NT2/D1 (cell line): ENCODE measurements at regions not wholly inside any gene's neighbourhood (a gene's known extent, or its start where the extent isn't known, plus 50 kb on each side); places are given as distances from the start of the nearest gene placed in this dataset.

Source experiments
- SUZ12 ChIP-seq: IDR thresholded peaks from 2 replicates; pipeline ENCODE4 v1.6.1; 2011; ENCODE audit not compliant: insufficient read length, insufficient read depth; ENCODE audit errors: extremely low read depth
- ZNF274 ChIP-seq: IDR thresholded peaks from 2 replicates; pipeline ENCODE4 v1.6.1; 2011; ENCODE audit warnings: mild to moderate bottlenecking, low read depth, low read length

DNA sequence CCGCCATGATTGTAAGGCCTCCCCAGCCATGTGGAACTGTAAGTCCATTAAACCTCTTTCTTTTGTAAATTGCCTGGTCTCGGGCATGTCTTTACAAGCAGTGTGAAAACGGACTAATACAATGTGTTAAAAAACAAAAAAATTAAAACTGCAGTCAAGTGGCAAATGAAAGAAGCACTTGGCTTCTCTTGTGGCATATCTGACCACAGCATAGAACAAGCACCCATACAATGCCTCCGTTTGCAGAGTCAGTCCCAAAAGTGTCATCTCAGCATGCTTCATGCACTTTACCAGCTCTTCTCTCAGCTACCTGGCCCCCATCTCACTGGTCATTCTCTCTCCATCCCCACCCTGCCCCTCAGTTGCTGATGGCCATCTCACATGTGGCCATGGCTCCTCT, 51.1 kb upstream of the DAPK1 start:
- TF ChIP-seq ZNF274 (no peak), SUZ12 (no peak)
